ENCODE measurements at regions not wholly inside any gene's neighbourhood (a gene's known extent, or its start where the extent isn't known, plus 50 kb on each side); places are given as distances from the start of the nearest gene placed in this dataset.

DNA sequence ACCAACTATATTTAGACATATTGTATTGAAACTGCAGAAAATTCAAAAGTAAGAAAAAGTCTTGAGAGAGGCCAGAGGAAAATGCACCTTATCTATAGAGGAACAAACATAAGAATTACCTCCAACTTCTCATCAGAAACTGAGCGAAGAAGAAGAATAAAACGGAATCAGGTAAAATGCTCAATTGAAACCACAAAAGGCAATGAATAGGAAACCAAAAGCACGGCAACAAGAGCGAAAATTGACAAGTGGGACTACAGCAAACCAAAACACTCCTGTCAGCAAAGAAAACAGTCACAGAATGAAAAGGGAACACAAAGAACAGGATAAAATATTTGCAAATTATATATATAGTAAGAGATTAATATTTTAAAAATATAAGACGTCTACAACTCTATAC is 61.9 kb upstream of the PARP11 start:
- TF ChIP-seq CTCF (conservative IDR thresholded peaks at IDR 0.05; ENCODE audit: low read depth, low read length) (no peak), EZH2 (IDR thresholded peaks at IDR 0.05; ENCODE audit: borderline replicate concordance, low read depth, low read length, poor library complexity, severe bottlenecking) (no peak)

All from A673 (cell line).